HL-60 (cell line): ENCODE measurements at regions not wholly inside any gene's neighbourhood (a gene's known extent, or its start where the extent isn't known, plus 50 kb on each side); places are given as distances from the start of the nearest gene placed in this dataset.

ENCODE experiments used
- DNase-seq, 2 experiments: peaks; one replicate each; pipeline ENCODE4 v3.0.0-alpha.2; 2010 to 2020; ENCODE audit warnings: low read depth in 1 of 2, low spot score in 1 of 2
- H3K27ac ChIP-seq: fragments of 250-450 bp; sonication (Bioruptor Pico); replicated peaks from 2 replicates; pipeline ENCODE4 v1.5.1; 2020; ENCODE audit warnings: mild to moderate bottlenecking, moderate library complexity
- H3K27me3 ChIP-seq: fragments of 250-450 bp; sonication (Bioruptor Pico); 2 replicates; pipeline ENCODE4 v1.5.1; 2021; ENCODE audit warnings: mild to moderate bottlenecking, moderate library complexity; ENCODE audit not compliant: insufficient read depth, poor library complexity, severe bottlenecking
- H3K4me3 ChIP-seq: replicated peaks from 2 replicates; pipeline ENCODE4 v1.5.1; 2011; ENCODE audit warnings: mild to moderate bottlenecking, control low read depth, low read length; ENCODE audit not compliant: insufficient read depth
- GABPA ChIP-seq: IDR thresholded peaks from 2 replicates; pipeline ENCODE4 v1.6.1; 2012; ENCODE audit warnings: low read depth
- POLR2AphosphoS5 ChIP-seq: IDR thresholded peaks from 2 replicates; pipeline ENCODE4 v1.6.1; 2012; ENCODE audit warnings: low read depth
- SPI1 ChIP-seq: IDR thresholded peaks from 2 replicates; pipeline ENCODE4 v1.6.1; 2012; ENCODE audit warnings: low read depth, mild to moderate bottlenecking, borderline replicate concordance
- TF ChIP-seq, protein P1 (sequence below): IDR thresholded peaks from 2 replicates; pipeline ENCODE4 v1.6.1; 2012; ENCODE audit warnings: low read depth; ENCODE audit not compliant: insufficient replicate concordance
- TF ChIP-seq, protein P2 (sequence below): IDR thresholded peaks from one replicate; pipeline ENCODE4 v1.5.1; 2011; ENCODE audit warnings: low read length, control low read depth, inconsistent platforms; ENCODE audit not compliant: insufficient read depth

DNA sequence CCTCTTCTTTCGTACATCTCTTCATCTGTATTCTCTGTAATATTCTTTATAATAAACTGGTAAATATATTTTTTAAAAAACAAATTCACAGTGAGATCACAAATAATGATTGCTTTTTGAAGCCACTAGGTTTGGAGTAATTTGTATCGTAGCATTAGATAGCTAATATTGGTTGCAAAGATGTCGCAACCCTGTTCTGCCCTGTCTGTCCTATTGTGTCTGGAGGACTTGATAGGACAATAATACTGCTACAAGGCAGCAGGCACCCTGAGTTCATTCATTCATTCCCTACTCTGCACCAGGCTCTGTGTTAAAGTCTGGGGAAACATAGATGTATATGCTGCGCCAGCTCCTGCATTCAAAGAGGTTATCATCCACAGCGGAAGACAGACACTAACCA lies 206.7 kb upstream of the KLF4 start:
- no peaks in the 10 kb centered on the region for H3K27me3 ChIP-seq
- TF ChIP-seq POLR2AphosphoS5 (no peak), GABPA (no peak), SPI1 (no peak)
- TF ChIP-seq, protein P1, sequence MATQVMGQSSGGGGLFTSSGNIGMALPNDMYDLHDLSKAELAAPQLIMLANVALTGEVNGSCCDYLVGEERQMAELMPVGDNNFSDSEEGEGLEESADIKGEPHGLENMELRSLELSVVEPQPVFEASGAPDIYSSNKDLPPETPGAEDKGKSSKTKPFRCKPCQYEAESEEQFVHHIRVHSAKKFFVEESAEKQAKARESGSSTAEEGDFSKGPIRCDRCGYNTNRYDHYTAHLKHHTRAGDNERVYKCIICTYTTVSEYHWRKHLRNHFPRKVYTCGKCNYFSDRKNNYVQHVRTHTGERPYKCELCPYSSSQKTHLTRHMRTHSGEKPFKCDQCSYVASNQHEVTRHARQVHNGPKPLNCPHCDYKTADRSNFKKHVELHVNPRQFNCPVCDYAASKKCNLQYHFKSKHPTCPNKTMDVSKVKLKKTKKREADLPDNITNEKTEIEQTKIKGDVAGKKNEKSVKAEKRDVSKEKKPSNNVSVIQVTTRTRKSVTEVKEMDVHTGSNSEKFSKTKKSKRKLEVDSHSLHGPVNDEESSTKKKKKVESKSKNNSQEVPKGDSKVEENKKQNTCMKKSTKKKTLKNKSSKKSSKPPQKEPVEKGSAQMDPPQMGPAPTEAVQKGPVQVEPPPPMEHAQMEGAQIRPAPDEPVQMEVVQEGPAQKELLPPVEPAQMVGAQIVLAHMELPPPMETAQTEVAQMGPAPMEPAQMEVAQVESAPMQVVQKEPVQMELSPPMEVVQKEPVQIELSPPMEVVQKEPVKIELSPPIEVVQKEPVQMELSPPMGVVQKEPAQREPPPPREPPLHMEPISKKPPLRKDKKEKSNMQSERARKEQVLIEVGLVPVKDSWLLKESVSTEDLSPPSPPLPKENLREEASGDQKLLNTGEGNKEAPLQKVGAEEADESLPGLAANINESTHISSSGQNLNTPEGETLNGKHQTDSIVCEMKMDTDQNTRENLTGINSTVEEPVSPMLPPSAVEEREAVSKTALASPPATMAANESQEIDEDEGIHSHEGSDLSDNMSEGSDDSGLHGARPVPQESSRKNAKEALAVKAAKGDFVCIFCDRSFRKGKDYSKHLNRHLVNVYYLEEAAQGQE, result no peak
- TF ChIP-seq, protein P2, sequence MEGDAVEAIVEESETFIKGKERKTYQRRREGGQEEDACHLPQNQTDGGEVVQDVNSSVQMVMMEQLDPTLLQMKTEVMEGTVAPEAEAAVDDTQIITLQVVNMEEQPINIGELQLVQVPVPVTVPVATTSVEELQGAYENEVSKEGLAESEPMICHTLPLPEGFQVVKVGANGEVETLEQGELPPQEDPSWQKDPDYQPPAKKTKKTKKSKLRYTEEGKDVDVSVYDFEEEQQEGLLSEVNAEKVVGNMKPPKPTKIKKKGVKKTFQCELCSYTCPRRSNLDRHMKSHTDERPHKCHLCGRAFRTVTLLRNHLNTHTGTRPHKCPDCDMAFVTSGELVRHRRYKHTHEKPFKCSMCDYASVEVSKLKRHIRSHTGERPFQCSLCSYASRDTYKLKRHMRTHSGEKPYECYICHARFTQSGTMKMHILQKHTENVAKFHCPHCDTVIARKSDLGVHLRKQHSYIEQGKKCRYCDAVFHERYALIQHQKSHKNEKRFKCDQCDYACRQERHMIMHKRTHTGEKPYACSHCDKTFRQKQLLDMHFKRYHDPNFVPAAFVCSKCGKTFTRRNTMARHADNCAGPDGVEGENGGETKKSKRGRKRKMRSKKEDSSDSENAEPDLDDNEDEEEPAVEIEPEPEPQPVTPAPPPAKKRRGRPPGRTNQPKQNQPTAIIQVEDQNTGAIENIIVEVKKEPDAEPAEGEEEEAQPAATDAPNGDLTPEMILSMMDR, result no peak
- no peak overlapping the region for H3K4me3 ChIP-seq
- no peak for DNase-seq
- no peak overlapping the region for H3K27ac ChIP-seq

DNA sequence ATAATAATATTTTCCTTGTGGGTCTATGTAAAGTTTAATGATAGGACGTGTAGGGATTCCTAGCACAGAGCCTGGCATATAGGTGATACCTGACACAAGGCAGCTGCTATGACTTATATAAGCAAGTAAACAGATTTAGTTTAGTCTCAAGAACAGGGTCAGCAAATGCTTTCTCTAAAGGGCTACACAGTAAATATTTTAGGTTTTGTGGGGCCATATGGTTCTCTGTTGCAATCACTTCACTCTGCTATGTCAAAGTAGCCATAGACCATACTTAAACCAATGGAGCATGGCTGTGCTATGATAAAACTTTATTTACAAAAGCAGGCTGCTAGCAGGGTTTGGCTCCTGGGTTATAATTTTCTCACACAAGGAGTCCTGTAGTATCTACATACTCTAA lies 204.8 kb upstream of the KLF4 start:
- no peak for DNase-seq
- TF ChIP-seq POLR2AphosphoS5 (no peak), GABPA (no peak), SPI1 (no peak)
- TF ChIP-seq, protein P1, result no peak
- TF ChIP-seq, protein P2, result no peak
- H3K27ac ChIP-seq, result no peak overlapping the region
- no peak overlapping the region for H3K4me3 ChIP-seq
- no peaks in the 10 kb centered on the region for H3K27me3 ChIP-seq

DNA sequence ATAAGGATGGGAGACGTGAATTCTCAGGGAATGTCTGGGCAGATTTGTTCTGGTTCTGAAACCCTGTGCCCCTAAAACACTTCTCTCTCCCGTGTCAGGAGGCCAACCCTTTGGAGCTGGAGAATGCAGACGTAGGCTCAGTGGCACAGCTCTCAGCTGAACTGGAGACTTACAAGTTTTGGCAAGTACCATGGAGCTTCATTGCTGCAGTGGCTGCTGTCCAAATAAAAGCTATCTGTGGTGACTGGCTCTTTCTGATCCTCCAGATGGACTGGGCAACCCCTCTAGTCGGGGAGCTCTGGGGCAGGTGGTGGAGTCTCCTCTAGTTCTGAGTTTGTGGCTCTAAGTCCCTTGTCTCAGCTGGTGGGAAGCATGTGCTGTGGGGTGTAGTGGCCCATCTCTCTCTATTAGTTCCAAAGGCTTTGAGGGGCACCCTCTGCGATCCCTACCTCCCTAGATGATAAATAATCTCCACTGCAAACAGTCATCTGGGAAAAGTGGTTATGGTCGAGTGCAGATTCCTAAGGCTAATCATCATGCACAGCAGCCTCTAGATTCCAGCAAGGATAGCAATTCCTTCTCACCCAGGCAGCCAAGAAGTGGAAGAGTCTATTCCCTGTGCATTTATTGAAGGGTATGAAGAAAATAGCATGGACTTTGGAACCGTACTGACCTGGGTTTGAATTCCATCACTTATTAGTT lies 204.2 kb upstream of the KLF4 start:
- DNase-seq, result no peak
- TF ChIP-seq, protein P1, result no peak
- no peak for TF ChIP-seq POLR2AphosphoS5
- no peak for TF ChIP-seq GABPA
- TF ChIP-seq, protein P2, result no peak
- no peak for TF ChIP-seq SPI1
- Histone ChIP-seq H3K4me3 (no peak overlapping the region), H3K27me3 (no peaks in the 10 kb centered on the region), H3K27ac (no peak overlapping the region)
